AG09319 (cell line): ENCODE measurements at regions not wholly inside any gene's neighbourhood (a gene's known extent, or its start where the extent isn't known, plus 50 kb on each side); places are given as distances from the start of the nearest gene placed in this dataset.
"Not testable (repeated sequence)": the region's sequence is repeated elsewhere in the genome, so short reads cannot be mapped to it uniquely, and the experiment has no call there.

Experiments used
- DNase-seq: peaks from one replicate; pipeline ENCODE4 v3.0.0-alpha.2; 2010; ENCODE audit warnings: low read depth; ENCODE audit errors: extremely low read depth
- CTCF ChIP-seq: IDR thresholded peaks from 2 replicates; pipeline ENCODE4 v1.5.1; 2011; ENCODE audit warnings: low read depth, mild to moderate bottlenecking, inconsistent platforms, low read length, moderate library complexity

GRCh38 chr3:177378168-177378567, 180.9 kb upstream of the TBL1XR1 start:
- TF ChIP-seq CTCF = no peak
- no peak for DNase-seq

- no peak for TF ChIP-seq CTCF
- DNase-seq = no peak
These were observed 181.8 kb upstream of the TBL1XR1 start for GRCh38 chr3:177379045-177379444.

GRCh38 chr3:177381070-177381469, 183.8 kb upstream of the TBL1XR1 start:
- no peak for TF ChIP-seq CTCF
- DNase-seq = no peak

- no peak for DNase-seq
- no peak for TF ChIP-seq CTCF
These were observed 185.7 kb upstream of the TBL1XR1 start for GRCh38 chr3:177382944-177383343.

- no peak for DNase-seq
- no peak for TF ChIP-seq CTCF
These were observed 187.9 kb upstream of the TBL1XR1 start for GRCh38 chr3:177385186-177385585.

GRCh38 chr3:177385831-177386301, 188.6 kb upstream of the TBL1XR1 start:
- DNase-seq = peak; percentile 74
- no peak for TF ChIP-seq CTCF

GRCh38 chr3:177388209-177388608, 190.9 kb upstream of the TBL1XR1 start:
- TF ChIP-seq CTCF = no peak
- no peak for DNase-seq

- DNase-seq = not testable (repeated sequence)
These were observed 197.1 kb upstream of the TBL1XR1 start for GRCh38 chr3:177394231-177395024.
